Body of pancreas (tissue), 4 donors: ENCODE measurements at regions not wholly inside any gene's neighbourhood (a gene's known extent, or its start where the extent isn't known, plus 50 kb on each side); places are given as distances from the start of the nearest gene placed in this dataset.

ENCODE experiments used
- ATAC-seq: fragments of 150-250 bp; one replicate; pipeline ENCODE4 v1.9.1; 2016
- DNase-seq, 4 donors: peaks; one replicate each; pipeline ENCODE4 v3.0.0-alpha.2; 2019
- H3K27ac ChIP-seq, 4 donors: fragments of 200-600 bp; sonication (generic); 1 replicate in 3 of 4; 2 replicates in 1 of 4; pipeline versions ENCODE4 v1.5.1 to v1.6.1; 2016 to 2019; ENCODE audit warnings: mild to moderate bottlenecking in 1 of 4, mixed read lengths in 1 of 4, moderate library complexity in 1 of 4
- H3K27me3 ChIP-seq, 2 donors: fragments of 200-600 bp; sonication (generic); one replicate each; pipeline ENCODE4 v1.6.0; 2016; ENCODE audit warnings: mild to moderate bottlenecking in 1 of 2
- H3K36me3 ChIP-seq, 2 donors: fragments of 200-600 bp; sonication (generic); replicated peaks in 1 of 2; 2 replicates each; pipeline ENCODE4 v1.5.1; 2016; ENCODE audit warnings: low read depth in 2 of 2; ENCODE audit not compliant: insufficient read depth in 1 of 2
- H3K4me1 ChIP-seq: fragments of 200-600 bp; sonication (generic); one replicate; pipeline ENCODE4 v1.6.0; 2016
- H3K4me3 ChIP-seq, 2 donors: fragments of 200-600 bp; sonication (generic); 1 replicate in 1 of 2; 2 replicates in 1 of 2; pipeline ENCODE4 v1.5.1; 2016 to 2019
- H3K9me3 ChIP-seq, 3 donors: fragments of 200-600 bp; sonication (generic); 1 replicate in 2 of 3; 2 replicates in 1 of 3; pipeline ENCODE4 v1.5.1; 2016
- POLR2A ChIP-seq, 3 donors: fragments of 450-650 bp; IDR thresholded peaks; one replicate each; pipeline ENCODE4 v1.6.1; 2016; ENCODE audit warnings: antibody characterized with exemption in 3 of 3, mild to moderate bottlenecking in 2 of 3
- WGBS, 2 donors: methylation state at CpG; one replicate each; pipeline ENCODE4 v1.1.5; 2017; 5-methylcytosine and 5-hydroxymethylcytosine counted together
- intact Hi-C: fragments of 100-400 bp; cut with DNase I; formaldehyde crosslinking; loops from one replicate; pipeline ENCODE4 v1.15.1; 2023
- TF ChIP-seq, protein P1 (sequence below), 7 experiments: fragments of 450-650 bp in 4 of 7; fragments of 200-600 bp in 3 of 7; sonication (generic) in 3 of 7; IDR thresholded peaks; one replicate each; pipeline ENCODE4 v1.5.1; 2016 to 2019; ENCODE audit warnings: antibody characterized with exemption in 7 of 7

DNA sequence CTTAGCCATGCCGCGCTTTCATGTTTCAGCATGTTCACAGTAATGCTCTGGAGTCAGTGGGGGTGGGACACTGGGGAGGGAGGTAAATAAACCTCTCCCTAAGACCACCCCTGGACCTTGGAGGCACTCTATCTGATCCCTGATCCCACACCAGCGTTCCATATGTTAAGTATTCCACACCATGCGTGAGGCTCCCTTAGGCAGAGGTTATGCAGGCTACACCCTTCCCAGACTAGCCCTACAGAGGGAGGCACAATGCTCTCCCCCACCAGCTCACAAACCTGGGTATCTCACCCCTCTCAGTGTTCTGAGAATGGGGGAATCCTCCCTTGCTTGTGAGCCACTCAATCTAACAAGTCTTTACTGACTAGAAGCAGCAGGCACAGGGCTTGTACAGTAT, 1610.4 kb upstream of the ZEB2 start:
- H3K4me3 ChIP-seq = no peak overlapping the region
- intact Hi-C loops = no loop called here
- H3K27me3 ChIP-seq = no peaks in the 10 kb centered on the region
- ATAC-seq = no peak
- TF ChIP-seq, protein P1, sequence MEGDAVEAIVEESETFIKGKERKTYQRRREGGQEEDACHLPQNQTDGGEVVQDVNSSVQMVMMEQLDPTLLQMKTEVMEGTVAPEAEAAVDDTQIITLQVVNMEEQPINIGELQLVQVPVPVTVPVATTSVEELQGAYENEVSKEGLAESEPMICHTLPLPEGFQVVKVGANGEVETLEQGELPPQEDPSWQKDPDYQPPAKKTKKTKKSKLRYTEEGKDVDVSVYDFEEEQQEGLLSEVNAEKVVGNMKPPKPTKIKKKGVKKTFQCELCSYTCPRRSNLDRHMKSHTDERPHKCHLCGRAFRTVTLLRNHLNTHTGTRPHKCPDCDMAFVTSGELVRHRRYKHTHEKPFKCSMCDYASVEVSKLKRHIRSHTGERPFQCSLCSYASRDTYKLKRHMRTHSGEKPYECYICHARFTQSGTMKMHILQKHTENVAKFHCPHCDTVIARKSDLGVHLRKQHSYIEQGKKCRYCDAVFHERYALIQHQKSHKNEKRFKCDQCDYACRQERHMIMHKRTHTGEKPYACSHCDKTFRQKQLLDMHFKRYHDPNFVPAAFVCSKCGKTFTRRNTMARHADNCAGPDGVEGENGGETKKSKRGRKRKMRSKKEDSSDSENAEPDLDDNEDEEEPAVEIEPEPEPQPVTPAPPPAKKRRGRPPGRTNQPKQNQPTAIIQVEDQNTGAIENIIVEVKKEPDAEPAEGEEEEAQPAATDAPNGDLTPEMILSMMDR (IDR thresholded peaks at IDR 0.05) = no peak
- no peak for TF ChIP-seq POLR2A (IDR thresholded peaks at IDR 0.05)
- no peaks in the 10 kb centered on the region for H3K36me3 ChIP-seq
- 92 to 100% methylated on average over 3 to 4 of the region's 4 CpGs for WGBS, 2 donors
- no peaks in the 10 kb centered on the region for H3K9me3 ChIP-seq
- DNase-seq = no peak
- H3K27ac ChIP-seq = no peak overlapping the region
- H3K4me1 ChIP-seq = no peaks in the 10 kb centered on the region

- Histone ChIP-seq H3K4me1 (no peaks in the 10 kb centered on the region), H3K27ac (no peak overlapping the region), H3K27me3 (no peaks in the 10 kb centered on the region), H3K36me3 (no peaks in the 10 kb centered on the region), H3K4me3 (no peak overlapping the region), H3K9me3 (no peaks in the 10 kb centered on the region)
- intact Hi-C loops = no loop called here
- TF ChIP-seq, protein P1 (IDR thresholded peaks at IDR 0.05) = no peak
- TF ChIP-seq POLR2A (IDR thresholded peaks at IDR 0.05) = no peak
- DNase-seq (no peak), ATAC-seq (no peak)
- 76 to 81% methylated on average over 2 of the region's 2 CpGs for WGBS, 2 donors
These were observed 1609.3 kb upstream of the ZEB2 start for GRCh38 chr2:146129231-146129630.

- no peaks in the 10 kb centered on the region for H3K36me3 ChIP-seq
- no peak overlapping the region for H3K4me3 ChIP-seq
- H3K4me1 ChIP-seq = no peaks in the 10 kb centered on the region
- intact Hi-C loops = no loop called here
- WGBS, 2 donors = 90 to 93% methylated on average over 3 of the region's 3 CpGs
- H3K27me3 ChIP-seq = no peaks in the 10 kb centered on the region
- ATAC-seq (no peak), DNase-seq (no peak)
- no peak for TF ChIP-seq POLR2A (IDR thresholded peaks at IDR 0.05)
- TF ChIP-seq, protein P1 (IDR thresholded peaks at IDR 0.05) = no peak
- H3K27ac ChIP-seq = no peak overlapping the region
- H3K9me3 ChIP-seq = no peaks in the 10 kb centered on the region
These were observed 1608.3 kb upstream of the ZEB2 start for GRCh38 chr2:146128216-146128615.

- intact Hi-C loops = no loop called here
- Histone ChIP-seq H3K27ac (no peak overlapping the region), H3K4me3 (no peak overlapping the region), H3K27me3 (no peaks in the 10 kb centered on the region), H3K9me3 (no peaks in the 10 kb centered on the region), H3K36me3 (no peaks in the 10 kb centered on the region), H3K4me1 (no peaks in the 10 kb centered on the region)
- ATAC-seq = no peak
- no peak for TF ChIP-seq POLR2A (IDR thresholded peaks at IDR 0.05)
- TF ChIP-seq, protein P1 (IDR thresholded peaks at IDR 0.05) = no peak
- DNase-seq = no peak
These were observed 1605.6 kb upstream of the ZEB2 start for GRCh38 chr2:146125551-146125950.

GRCh38 chr2:146124741-146125140, 1604.8 kb upstream of the ZEB2 start:
- TF ChIP-seq, protein P1 (IDR thresholded peaks at IDR 0.05) = no peak
- no peak for TF ChIP-seq POLR2A (IDR thresholded peaks at IDR 0.05)
- H3K4me3 ChIP-seq = no peak overlapping the region
- no peaks in the 10 kb centered on the region for H3K9me3 ChIP-seq
- no peaks in the 10 kb centered on the region for H3K4me1 ChIP-seq
- H3K27me3 ChIP-seq = no peaks in the 10 kb centered on the region
- intact Hi-C loops = no loop called here
- ATAC-seq (no peak), DNase-seq (no peak)
- no peak overlapping the region for H3K27ac ChIP-seq
- WGBS, 2 donors = 77 to 80% methylated on average over 2 of the region's 2 CpGs
- no peaks in the 10 kb centered on the region for H3K36me3 ChIP-seq
